Ishikawa (cell line): ENCODE measurements at regions not wholly inside any gene's neighbourhood (a gene's known extent, or its start where the extent isn't known, plus 50 kb on each side); places are given as distances from the start of the nearest gene placed in this dataset.

Source experiments
- CEBPB ChIP-seq: IDR thresholded peaks from 2 replicates; pipeline ENCODE4 v1.6.1; 2012
- CREB1 ChIP-seq: IDR thresholded peaks from 2 replicates; pipeline ENCODE4 v1.6.1; 2012; ENCODE audit warnings: low read depth
- EGR1 ChIP-seq: IDR thresholded peaks from 2 replicates; pipeline ENCODE4 v1.6.1; 2012
- EP300 ChIP-seq: IDR thresholded peaks from 2 replicates; pipeline ENCODE4 v1.6.1; 2012; ENCODE audit warnings: borderline replicate concordance
- FOXM1 ChIP-seq: IDR thresholded peaks from 2 replicates; pipeline ENCODE4 v1.6.1; 2012; ENCODE audit warnings: low read depth, borderline replicate concordance
- NFIC ChIP-seq: IDR thresholded peaks from 2 replicates; pipeline ENCODE4 v1.6.1; 2012
- RAD21 ChIP-seq: IDR thresholded peaks from 2 replicates; pipeline ENCODE4 v1.6.1; 2012; ENCODE audit warnings: low read depth
- TAF1 ChIP-seq: IDR thresholded peaks from 2 replicates; pipeline ENCODE4 v1.6.1; 2012; ENCODE audit warnings: low read depth, mild to moderate bottlenecking
- TCF12 ChIP-seq: IDR thresholded peaks from 2 replicates; pipeline ENCODE4 v1.6.1; 2012; ENCODE audit warnings: low read depth
- TEAD4 ChIP-seq: IDR thresholded peaks from 2 replicates; pipeline ENCODE4 v1.6.1; 2012
- YY1 ChIP-seq: IDR thresholded peaks from 2 replicates; pipeline ENCODE4 v1.6.1; 2012; ENCODE audit warnings: low read depth
- ZBTB7A ChIP-seq: IDR thresholded peaks from 2 replicates; pipeline ENCODE4 v1.6.1; 2012; ENCODE audit warnings: low read depth
- TF ChIP-seq, protein P1 (sequence below): IDR thresholded peaks from 2 replicates; pipeline ENCODE4 v1.6.1; 2012
- TF ChIP-seq, protein P2 (sequence below): IDR thresholded peaks from 2 replicates; pipeline ENCODE4 v1.6.1; 2012; ENCODE audit warnings: low read depth, mild to moderate bottlenecking
- TF ChIP-seq, protein P3 (sequence below): IDR thresholded peaks from 2 replicates; pipeline ENCODE4 v1.6.1; 2012

DNA sequence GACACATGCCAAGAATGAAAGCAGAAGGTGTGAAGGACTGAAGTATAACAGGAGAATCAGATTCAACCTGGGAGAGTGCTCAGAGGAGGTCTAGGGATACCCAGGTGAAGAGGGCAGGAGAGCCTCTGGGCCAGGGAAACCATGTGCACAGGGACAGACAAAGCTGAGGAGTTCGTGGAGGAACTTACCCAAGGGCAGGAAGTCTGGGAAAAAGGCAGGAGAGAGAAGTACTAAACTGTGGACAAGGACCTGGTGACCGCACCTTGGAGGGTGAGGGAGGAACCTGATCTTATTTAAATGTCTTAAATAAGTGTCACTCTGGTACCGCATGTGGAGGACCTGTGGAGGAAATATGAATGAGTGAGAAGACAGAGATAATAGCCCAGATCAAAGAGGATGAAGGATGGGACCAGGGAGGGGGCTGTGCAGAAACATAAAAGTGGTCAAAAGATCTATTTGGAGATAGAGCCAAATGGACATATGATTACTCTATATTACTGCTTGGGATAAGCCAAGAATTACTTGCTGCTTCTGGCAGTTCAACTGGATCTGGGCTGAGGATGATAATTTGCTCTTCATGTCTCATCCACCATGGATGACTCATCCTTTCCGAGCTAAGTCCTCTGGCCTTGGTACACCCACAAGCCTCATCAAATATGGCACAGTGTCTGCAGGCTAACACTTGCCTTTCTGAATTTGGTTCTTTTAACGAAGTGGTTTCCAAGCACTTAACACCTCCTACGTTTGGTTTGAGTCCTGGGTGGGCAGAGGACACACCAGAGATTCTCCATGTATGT lies 116.9 kb upstream of the NMNAT3 start:
- TF ChIP-seq TEAD4 = no peak
- TF ChIP-seq CEBPB = no peak
- TF ChIP-seq, protein P1, sequence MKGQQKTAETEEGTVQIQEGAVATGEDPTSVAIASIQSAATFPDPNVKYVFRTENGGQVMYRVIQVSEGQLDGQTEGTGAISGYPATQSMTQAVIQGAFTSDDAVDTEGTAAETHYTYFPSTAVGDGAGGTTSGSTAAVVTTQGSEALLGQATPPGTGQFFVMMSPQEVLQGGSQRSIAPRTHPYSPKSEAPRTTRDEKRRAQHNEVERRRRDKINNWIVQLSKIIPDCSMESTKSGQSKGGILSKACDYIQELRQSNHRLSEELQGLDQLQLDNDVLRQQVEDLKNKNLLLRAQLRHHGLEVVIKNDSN = no peak
- no peak for TF ChIP-seq NFIC
- TF ChIP-seq TCF12 = no peak
- no peak for TF ChIP-seq EGR1
- TF ChIP-seq, protein P2, sequence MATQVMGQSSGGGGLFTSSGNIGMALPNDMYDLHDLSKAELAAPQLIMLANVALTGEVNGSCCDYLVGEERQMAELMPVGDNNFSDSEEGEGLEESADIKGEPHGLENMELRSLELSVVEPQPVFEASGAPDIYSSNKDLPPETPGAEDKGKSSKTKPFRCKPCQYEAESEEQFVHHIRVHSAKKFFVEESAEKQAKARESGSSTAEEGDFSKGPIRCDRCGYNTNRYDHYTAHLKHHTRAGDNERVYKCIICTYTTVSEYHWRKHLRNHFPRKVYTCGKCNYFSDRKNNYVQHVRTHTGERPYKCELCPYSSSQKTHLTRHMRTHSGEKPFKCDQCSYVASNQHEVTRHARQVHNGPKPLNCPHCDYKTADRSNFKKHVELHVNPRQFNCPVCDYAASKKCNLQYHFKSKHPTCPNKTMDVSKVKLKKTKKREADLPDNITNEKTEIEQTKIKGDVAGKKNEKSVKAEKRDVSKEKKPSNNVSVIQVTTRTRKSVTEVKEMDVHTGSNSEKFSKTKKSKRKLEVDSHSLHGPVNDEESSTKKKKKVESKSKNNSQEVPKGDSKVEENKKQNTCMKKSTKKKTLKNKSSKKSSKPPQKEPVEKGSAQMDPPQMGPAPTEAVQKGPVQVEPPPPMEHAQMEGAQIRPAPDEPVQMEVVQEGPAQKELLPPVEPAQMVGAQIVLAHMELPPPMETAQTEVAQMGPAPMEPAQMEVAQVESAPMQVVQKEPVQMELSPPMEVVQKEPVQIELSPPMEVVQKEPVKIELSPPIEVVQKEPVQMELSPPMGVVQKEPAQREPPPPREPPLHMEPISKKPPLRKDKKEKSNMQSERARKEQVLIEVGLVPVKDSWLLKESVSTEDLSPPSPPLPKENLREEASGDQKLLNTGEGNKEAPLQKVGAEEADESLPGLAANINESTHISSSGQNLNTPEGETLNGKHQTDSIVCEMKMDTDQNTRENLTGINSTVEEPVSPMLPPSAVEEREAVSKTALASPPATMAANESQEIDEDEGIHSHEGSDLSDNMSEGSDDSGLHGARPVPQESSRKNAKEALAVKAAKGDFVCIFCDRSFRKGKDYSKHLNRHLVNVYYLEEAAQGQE = no peak
- TF ChIP-seq RAD21 = no peak
- TF ChIP-seq TAF1 = no peak
- TF ChIP-seq ZBTB7A = no peak

DNA sequence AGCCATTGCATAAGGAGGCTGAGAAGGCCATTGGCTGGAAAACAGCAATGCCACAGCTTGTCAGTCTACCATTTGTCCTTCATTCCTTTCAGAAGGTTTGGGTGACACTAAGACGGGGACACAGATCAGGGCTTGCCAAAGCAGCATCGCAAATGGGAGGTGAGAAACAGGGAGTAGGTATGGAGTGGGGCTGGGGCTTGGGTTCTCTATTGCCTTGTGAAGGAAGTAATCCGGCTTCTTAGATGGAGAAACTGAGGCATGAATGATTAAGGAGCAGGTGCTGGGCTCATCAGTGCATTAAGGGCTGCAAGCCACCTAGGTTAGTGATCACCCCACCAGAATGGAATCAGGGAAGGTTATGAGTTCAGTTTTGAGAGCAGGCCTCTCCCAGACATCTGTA lies 115.6 kb upstream of the NMNAT3 start:
- no peak for TF ChIP-seq CREB1
- TF ChIP-seq, protein P1 = no peak

DNA sequence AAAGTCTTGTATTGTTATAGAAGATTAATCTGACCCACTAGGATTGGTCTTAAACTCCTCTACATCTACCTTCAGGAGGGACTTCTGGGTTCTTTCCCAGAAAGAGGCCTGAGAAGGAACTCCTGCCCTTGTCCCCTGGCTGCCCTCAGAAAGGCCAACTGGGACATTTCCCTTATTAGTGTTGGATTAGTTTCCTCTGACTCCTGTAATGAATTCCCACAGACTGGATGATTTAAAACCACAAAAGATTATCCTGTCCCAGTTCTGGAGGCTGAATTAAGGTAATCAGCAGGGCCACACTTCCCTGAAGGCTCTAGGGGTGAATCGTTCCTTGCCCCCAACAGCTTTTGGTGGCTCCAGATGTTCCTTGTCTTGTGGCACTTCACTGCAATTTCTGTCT lies 102.8 kb upstream of the NMNAT3 start:
- TF ChIP-seq TAF1 (no peak), FOXM1 (no peak), CREB1 (no peak), YY1 (no peak), EP300 (no peak), NFIC (no peak), CEBPB (no peak), ZBTB7A (no peak), EGR1 (no peak), TCF12 (no peak), RAD21 (no peak)
- TF ChIP-seq, protein P3, sequence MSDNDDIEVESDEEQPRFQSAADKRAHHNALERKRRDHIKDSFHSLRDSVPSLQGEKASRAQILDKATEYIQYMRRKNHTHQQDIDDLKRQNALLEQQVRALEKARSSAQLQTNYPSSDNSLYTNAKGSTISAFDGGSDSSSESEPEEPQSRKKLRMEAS = no peak
- TF ChIP-seq, protein P2 = no peak
- TF ChIP-seq, protein P1 = no peak

DNA sequence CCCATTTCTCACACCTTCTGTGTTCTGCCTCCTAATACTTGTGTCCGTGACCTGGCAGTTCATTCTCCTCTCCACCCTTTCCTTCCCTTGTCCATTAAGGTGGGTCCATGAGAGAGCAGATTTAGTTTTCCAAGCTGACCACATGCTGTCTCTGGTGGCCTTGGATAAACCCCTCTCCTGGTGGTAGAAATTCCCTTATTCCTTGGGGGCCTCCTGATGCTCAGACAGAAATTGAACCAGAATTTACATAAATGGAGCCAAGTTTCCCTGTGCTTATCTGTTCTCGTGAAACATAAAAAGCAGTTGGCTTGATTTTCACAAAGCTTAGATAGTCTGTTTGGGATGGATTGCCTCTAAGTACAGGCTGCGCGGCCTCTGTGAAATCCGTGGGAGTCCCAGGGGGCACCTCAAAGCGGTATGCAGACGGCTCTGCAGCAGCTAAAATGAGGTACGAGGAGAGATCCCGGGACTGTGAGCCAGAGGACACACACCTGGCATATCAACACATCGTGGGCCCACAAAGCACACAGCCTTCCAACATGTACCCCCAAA lies 101.0 kb upstream of the NMNAT3 start:
- TF ChIP-seq CEBPB = no peak
- TF ChIP-seq, protein P1 = no peak
- TF ChIP-seq, protein P3 = no peak
- no peak for TF ChIP-seq EP300
- no peak for TF ChIP-seq TAF1
- no peak for TF ChIP-seq FOXM1
- no peak for TF ChIP-seq EGR1
- no peak for TF ChIP-seq NFIC
- TF ChIP-seq RAD21 = no peak
- TF ChIP-seq ZBTB7A = no peak
- no peak for TF ChIP-seq CREB1
- TF ChIP-seq, protein P2 = no peak
- TF ChIP-seq TCF12 = no peak
